WTC11 (cell line): ENCODE measurements at regions not wholly inside any gene's neighbourhood (a gene's known extent, or its start where the extent isn't known, plus 50 kb on each side); places are given as distances from the start of the nearest gene placed in this dataset.

Source experiments
- ATAC-seq: fragments of 200-7000 bp; cut with Tn5 transposase; 2 replicates; pipeline ENCODE4 v1.10.0; 2021; ENCODE audit warnings: mild to moderate bottlenecking, moderate library complexity
- CTCF ChIA-PET: fragments of 300-600 bp; sonication (Branson Sonifier 250); formaldehyde crosslinking; loops from one replicate; lab custom pipeline; 2021; ENCODE audit warnings: antibody characterized with exemption; lab: Charles Lee
- POLR2A ChIA-PET: fragments of 350-600 bp; sonication (Branson Sonifier 250); formaldehyde crosslinking; loops from one replicate; lab custom pipeline; 2021; ENCODE audit warnings: antibody characterized with exemption; lab: Charles Lee
- DNase-seq: peaks from one replicate; pipeline ENCODE4 v3.0.0; 2021; ENCODE audit warnings: low spot score
- H3K27ac Mint-ChIP-seq: 2 replicates; pipeline ENCODE4 v1.8.0; 2021; ENCODE audit warnings: mixed read lengths
- H3K27me3 Mint-ChIP-seq: 2 replicates; pipeline ENCODE4 v1.8.0; 2021; ENCODE audit warnings: low read depth, mild to moderate bottlenecking, moderate library complexity, mixed read lengths
- H3K36me3 Mint-ChIP-seq: 2 replicates; pipeline ENCODE4 v1.8.0; 2021; ENCODE audit warnings: mixed read lengths
- H3K4me1 Mint-ChIP-seq: 2 replicates; pipeline ENCODE4 v1.8.0; 2022; ENCODE audit warnings: mixed read lengths
- H3K4me3 Mint-ChIP-seq: 2 replicates; pipeline ENCODE4 v1.8.0; 2021; ENCODE audit warnings: mild to moderate bottlenecking, moderate library complexity, mixed read lengths
- H3K9me3 Mint-ChIP-seq: 2 replicates; pipeline ENCODE4 v1.8.0; 2021; ENCODE audit warnings: mixed read lengths
- AR ChIP-seq: fragments of 250-450 bp; sonication (Bioruptor Pico); IDR thresholded peaks from 2 replicates; pipeline ENCODE4 v1.9.0; 2021; ENCODE audit warnings: mild to moderate bottlenecking
- ATF1 ChIP-seq: sonication (generic); formaldehyde crosslinking; IDR thresholded peaks from 2 replicates; pipeline ENCODE4 v1.8.1; 2023; ENCODE audit warnings: mild to moderate bottlenecking, moderate library complexity, missing genetic modification reagents
- CREM ChIP-seq: sonication (generic); formaldehyde crosslinking; IDR thresholded peaks from 2 replicates; pipeline ENCODE4 v1.8.1; 2022; ENCODE audit warnings: mild to moderate bottlenecking, missing genetic modification reagents, moderate library complexity
- CTCF ChIP-seq: fragments of 200-600 bp; IDR thresholded peaks from 2 replicates; pipeline ENCODE4 v1.8.0; 2022; ENCODE audit warnings: antibody characterized with exemption
- EMX1 ChIP-seq: fragments of 250-450 bp; sonication (Bioruptor Pico); IDR thresholded peaks from 2 replicates; pipeline ENCODE4 v1.8.0; 2021; ENCODE audit warnings: mild to moderate bottlenecking
- ERG ChIP-seq: fragments of 250-450 bp; sonication (Bioruptor Pico); IDR thresholded peaks from 2 replicates; pipeline ENCODE4 v1.8.0; 2021; ENCODE audit warnings: mild to moderate bottlenecking
- ESRRA ChIP-seq: sonication (generic); formaldehyde crosslinking; IDR thresholded peaks from 2 replicates; pipeline ENCODE4 v1.8.1; 2022; ENCODE audit warnings: mild to moderate bottlenecking, missing genetic modification reagents, borderline replicate concordance
- GTF2I ChIP-seq: fragments of 250-450 bp; sonication (Bioruptor Pico); conservative IDR thresholded peaks from 2 replicates; pipeline ENCODE4 v1.4.0; 2021; ENCODE audit warnings: mild to moderate bottlenecking
- IRF2 ChIP-seq: sonication (generic); formaldehyde crosslinking; IDR thresholded peaks from 2 replicates; pipeline ENCODE4 v1.8.0; 2022; ENCODE audit warnings: low read depth, missing genetic modification reagents, borderline replicate concordance
- MLX ChIP-seq: sonication (generic); formaldehyde crosslinking; IDR thresholded peaks from 2 replicates; pipeline ENCODE4 v1.8.1; 2023; ENCODE audit warnings: mild to moderate bottlenecking, missing genetic modification reagents, moderate library complexity
- RELA ChIP-seq: sonication (generic); formaldehyde crosslinking; IDR thresholded peaks from 2 replicates; pipeline ENCODE4 v1.8.1; 2022; ENCODE audit warnings: missing genetic modification reagents, mild to moderate bottlenecking, borderline replicate concordance
- STAT6 ChIP-seq: sonication (generic); formaldehyde crosslinking; conservative IDR thresholded peaks from 2 replicates; pipeline ENCODE4 v1.8.1; 2023; ENCODE audit warnings: mild to moderate bottlenecking, low read depth, missing genetic modification reagents, moderate library complexity
- TCF7 ChIP-seq: sonication (generic); formaldehyde crosslinking; IDR thresholded peaks from 2 replicates; pipeline ENCODE4 v1.8.0; 2022; ENCODE audit warnings: mild to moderate bottlenecking, low read depth, missing genetic modification reagents, moderate library complexity
- USF1 ChIP-seq: sonication (generic); formaldehyde crosslinking; IDR thresholded peaks from 2 replicates; pipeline ENCODE4 v1.8.0; 2022; ENCODE audit warnings: mild to moderate bottlenecking, missing genetic modification reagents
- ZMAT4 ChIP-seq: fragments of 250-450 bp; sonication (Bioruptor Pico); IDR thresholded peaks from 2 replicates; pipeline ENCODE4 v1.9.0; 2021; ENCODE audit warnings: mild to moderate bottlenecking
- ZNF317 ChIP-seq: sonication (generic); formaldehyde crosslinking; IDR thresholded peaks from 2 replicates; pipeline ENCODE4 v1.8.1; 2023; ENCODE audit warnings: low read depth, mild to moderate bottlenecking, moderate library complexity, missing genetic modification reagents, borderline replicate concordance

- TF ChIP-seq AR (CRISPR knock-in tag) (no peak), EMX1 (no peak), IRF2 (CRISPR knock-in tag) (no peak), USF1 (CRISPR knock-in tag) (no peak)
These were observed 906.1 kb downstream of the CDH11 start (continued) for GRCh38 chr16:64215730-64216129.

GRCh38 chr16:64211331-64211730 lies 910.5 kb downstream of the CDH11 start:
- H3K9me3 Mint-ChIP-seq, result no peaks in the 10 kb centered on the region
- CTCF ChIA-PET, result no interaction called here

More at GRCh38 chr16:64211331-64211730, 910.5 kb downstream of the CDH11 start:
- Mint-ChIP-seq H3K4me1 (peaks cover 7% of the 10 kb centered on the region), H3K36me3 (no peaks in the 10 kb centered on the region)
- no peak for ATAC-seq
- TF ChIP-seq CREM (CRISPR knock-in tag), result no peak
- TF ChIP-seq ESRRA (CRISPR knock-in tag), result no peak
- TF ChIP-seq ATF1 (CRISPR knock-in tag), result no peak
- TF ChIP-seq STAT6 (CRISPR knock-in tag), result no peak
- TF ChIP-seq ERG (CRISPR knock-in tag), result no peak
- no peak for TF ChIP-seq MLX (CRISPR knock-in tag)
- no peak for TF ChIP-seq ZNF317
- TF ChIP-seq ZMAT4 (CRISPR knock-in tag), result no peak
- no peak for TF ChIP-seq GTF2I (CRISPR knock-in tag)
- no peak for TF ChIP-seq RELA (CRISPR knock-in tag)
- no peak for TF ChIP-seq CTCF
- no peak for TF ChIP-seq TCF7 (CRISPR knock-in tag)
- TF ChIP-seq, all 79 proteins: peak for 0
- POLR2A ChIA-PET, result no interaction called here
- H3K4me3 Mint-ChIP-seq, result no peak overlapping the region
- no peak for DNase-seq
- H3K27me3 Mint-ChIP-seq, result no peaks in the 10 kb centered on the region
- H3K27ac Mint-ChIP-seq, result no peak overlapping the region
